Neutrophil (primary cell): ENCODE measurements at regions not wholly inside any gene's neighbourhood (a gene's known extent, or its start where the extent isn't known, plus 50 kb on each side); places are given as distances from the start of the nearest gene placed in this dataset.

Experiments used
- H3K27ac ChIP-seq: fragments of 200-600 bp; sonication (generic); 2 replicates; pipeline ENCODE4 v1.5.1; 2016; ENCODE audit warnings: mild to moderate bottlenecking, moderate library complexity
- H3K27me3 ChIP-seq: fragments of 200-600 bp; sonication (generic); 2 replicates; pipeline ENCODE4 v1.6.0; 2016; ENCODE audit warnings: mild to moderate bottlenecking
- H3K36me3 ChIP-seq: fragments of 200-600 bp; sonication (generic); 2 replicates; pipeline ENCODE4 v1.5.1; 2017
- H3K4me1 ChIP-seq, 2 experiments: fragments of 200-600 bp in 1 of 2; sonication (generic) in 1 of 2; 1 replicate in 1 of 2; 2 replicates in 1 of 2; pipeline versions ENCODE4 v1.5.1 to v1.6.1; 2013 to 2016; ENCODE audit warnings: low read depth in 1 of 2, low read length in 1 of 2, mild to moderate bottlenecking in 1 of 2, moderate library complexity in 1 of 2; ENCODE audit not compliant: control insufficient read depth in 1 of 2, insufficient read depth in 1 of 2
- H3K4me3 ChIP-seq, 2 experiments: fragments of 200-600 bp in 1 of 2; sonication (generic) in 1 of 2; 1 replicate in 1 of 2; 2 replicates in 1 of 2; pipeline ENCODE4 v1.5.1; 2013 to 2016; ENCODE audit warnings: low read depth in 1 of 2, low read length in 1 of 2, mild to moderate bottlenecking in 1 of 2, moderate library complexity in 1 of 2
- H3K9me3 ChIP-seq: fragments of 200-600 bp; sonication (generic); 2 replicates; pipeline ENCODE4 v1.5.1; 2016
- TF ChIP-seq, protein P1 (sequence below): fragments of 200-600 bp; sonication (generic); IDR thresholded peaks from 2 replicates; pipeline ENCODE4 v1.5.1; 2016; ENCODE audit warnings: antibody characterized with exemption

DNA sequence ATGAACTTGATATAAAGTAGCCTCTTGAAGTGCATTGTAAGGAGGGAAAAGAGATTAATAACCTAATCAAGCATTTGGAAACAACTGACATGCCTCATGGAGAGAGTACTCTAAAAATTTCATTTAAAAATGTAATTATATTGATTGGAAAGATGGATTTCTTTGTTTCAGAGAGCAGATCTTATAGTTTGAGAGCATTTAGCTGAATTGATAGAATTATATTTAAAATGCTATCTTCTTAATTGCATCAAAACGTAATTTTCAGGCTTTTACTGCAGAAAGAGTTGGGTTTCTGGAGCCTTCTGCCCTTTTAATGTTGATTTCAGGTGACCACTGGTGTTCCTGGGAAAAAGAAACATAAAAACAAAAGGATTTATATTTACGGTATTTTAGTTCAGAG is 130.6 kb downstream of the EDN3 start:
- Histone ChIP-seq H3K27ac (no peak overlapping the region), H3K4me1 (no peaks in the 10 kb centered on the region), H3K4me3 (no peak overlapping the region), H3K36me3 (no peaks in the 10 kb centered on the region), H3K27me3 (no peaks in the 10 kb centered on the region), H3K9me3 (no peaks in the 10 kb centered on the region)
- TF ChIP-seq, protein P1, sequence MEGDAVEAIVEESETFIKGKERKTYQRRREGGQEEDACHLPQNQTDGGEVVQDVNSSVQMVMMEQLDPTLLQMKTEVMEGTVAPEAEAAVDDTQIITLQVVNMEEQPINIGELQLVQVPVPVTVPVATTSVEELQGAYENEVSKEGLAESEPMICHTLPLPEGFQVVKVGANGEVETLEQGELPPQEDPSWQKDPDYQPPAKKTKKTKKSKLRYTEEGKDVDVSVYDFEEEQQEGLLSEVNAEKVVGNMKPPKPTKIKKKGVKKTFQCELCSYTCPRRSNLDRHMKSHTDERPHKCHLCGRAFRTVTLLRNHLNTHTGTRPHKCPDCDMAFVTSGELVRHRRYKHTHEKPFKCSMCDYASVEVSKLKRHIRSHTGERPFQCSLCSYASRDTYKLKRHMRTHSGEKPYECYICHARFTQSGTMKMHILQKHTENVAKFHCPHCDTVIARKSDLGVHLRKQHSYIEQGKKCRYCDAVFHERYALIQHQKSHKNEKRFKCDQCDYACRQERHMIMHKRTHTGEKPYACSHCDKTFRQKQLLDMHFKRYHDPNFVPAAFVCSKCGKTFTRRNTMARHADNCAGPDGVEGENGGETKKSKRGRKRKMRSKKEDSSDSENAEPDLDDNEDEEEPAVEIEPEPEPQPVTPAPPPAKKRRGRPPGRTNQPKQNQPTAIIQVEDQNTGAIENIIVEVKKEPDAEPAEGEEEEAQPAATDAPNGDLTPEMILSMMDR, result no peak

DNA sequence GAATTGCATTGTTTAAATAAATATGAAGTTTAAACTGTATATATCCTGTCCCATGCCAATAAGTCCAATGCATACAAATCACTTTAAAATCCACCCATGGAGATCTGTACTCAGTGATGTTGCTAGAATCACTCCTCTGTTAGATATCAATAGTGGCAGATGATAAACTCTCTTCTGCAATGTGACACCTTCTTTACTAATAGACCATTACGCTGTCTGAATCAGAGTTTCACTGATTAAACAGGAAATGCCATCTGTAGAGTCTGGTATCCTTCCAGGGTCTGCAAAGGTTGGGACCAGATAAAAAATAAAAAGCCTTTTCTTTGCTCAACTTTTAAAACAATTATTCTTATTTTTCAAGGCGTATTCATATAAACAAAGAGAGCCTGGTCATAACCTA is 134.5 kb downstream of the EDN3 start:
- Histone ChIP-seq H3K36me3 (no peaks in the 10 kb centered on the region), H3K4me3 (no peak overlapping the region), H3K9me3 (no peaks in the 10 kb centered on the region), H3K27ac (no peak overlapping the region), H3K4me1 (no peaks in the 10 kb centered on the region), H3K27me3 (no peaks in the 10 kb centered on the region)
- TF ChIP-seq, protein P1, result no peak

GRCh38 chr20:59435518-59435917 is 135.1 kb downstream of the EDN3 start:
- TF ChIP-seq, protein P1, result no peak
- H3K27ac ChIP-seq, result no peak overlapping the region

GRCh38 chr20:59437601-59438031 is 137.2 kb downstream of the EDN3 start:
- H3K9me3 ChIP-seq, result no peaks in the 10 kb centered on the region
- no peak overlapping the region for H3K4me3 ChIP-seq
- H3K27me3 ChIP-seq, result peaks cover 6% of the 10 kb centered on the region
- TF ChIP-seq, protein P1, result no peak
- no peaks in the 10 kb centered on the region for H3K4me1 ChIP-seq
- H3K36me3 ChIP-seq, result no peaks in the 10 kb centered on the region
- no peak overlapping the region for H3K27ac ChIP-seq

More at GRCh38 chr20:59435518-59435917, 135.1 kb downstream of the EDN3 start:
- Histone ChIP-seq H3K9me3 (no peaks in the 10 kb centered on the region), H3K4me3 (no peak overlapping the region), H3K36me3 (no peaks in the 10 kb centered on the region), H3K4me1 (no peaks in the 10 kb centered on the region), H3K27me3 (no peaks in the 10 kb centered on the region)

DNA sequence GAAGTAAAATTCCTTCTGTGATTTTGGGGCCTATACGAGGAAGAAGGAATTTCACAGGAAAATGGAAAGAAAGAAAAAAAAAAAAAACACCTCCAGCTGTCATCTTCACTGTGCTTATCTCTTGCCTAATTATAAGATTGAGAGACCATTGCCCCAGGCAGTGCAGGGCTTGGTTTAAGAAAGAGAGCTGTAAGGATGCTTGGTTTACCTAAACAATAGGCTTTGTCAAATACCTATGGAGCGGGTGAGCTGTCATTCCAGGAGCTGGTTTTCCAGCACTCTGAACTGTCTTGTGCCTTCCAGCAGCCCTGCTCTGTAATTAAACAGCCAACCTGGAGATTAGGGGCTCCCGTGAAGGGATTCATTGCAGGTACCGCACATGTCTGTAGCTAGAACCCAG is 137.8 kb downstream of the EDN3 start:
- H3K4me3 ChIP-seq, result no peak overlapping the region
- H3K27ac ChIP-seq, result no peak overlapping the region
- no peaks in the 10 kb centered on the region for H3K4me1 ChIP-seq
- no peaks in the 10 kb centered on the region for H3K9me3 ChIP-seq
- TF ChIP-seq, protein P1, result no peak
- H3K36me3 ChIP-seq, result no peaks in the 10 kb centered on the region
- H3K27me3 ChIP-seq, result peaks cover 11% of the 10 kb centered on the region

DNA sequence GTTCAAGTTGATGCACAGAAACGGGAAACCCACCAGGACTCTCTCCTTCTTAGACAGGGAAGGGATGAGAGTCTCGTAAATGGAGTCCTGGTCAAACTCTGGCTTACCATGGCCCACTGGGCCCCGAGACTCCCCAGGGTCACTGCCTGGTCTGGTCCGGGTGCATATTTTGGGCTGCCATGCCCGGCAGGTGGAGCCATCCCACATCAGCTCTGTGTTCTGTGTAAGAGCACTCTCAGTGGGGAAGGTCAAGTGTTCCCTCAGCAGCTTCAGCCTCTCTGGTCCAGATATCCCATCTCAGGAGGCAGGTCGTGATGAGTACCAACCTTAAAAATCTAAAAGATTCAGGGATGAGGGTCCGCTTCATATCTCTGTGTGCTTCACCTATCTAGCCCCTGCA is 138.8 kb downstream of the EDN3 start:
- peaks cover 21% of the 10 kb centered on the region for H3K27me3 ChIP-seq

More for the DNA sequence above, 138.8 kb downstream of the EDN3 start:
- Histone ChIP-seq H3K27ac (no peak overlapping the region), H3K4me3 (no peak overlapping the region), H3K9me3 (no peaks in the 10 kb centered on the region), H3K4me1 (no peaks in the 10 kb centered on the region), H3K36me3 (no peaks in the 10 kb centered on the region)
- TF ChIP-seq, protein P1, result no peak
